CD1c-positive myeloid dendritic cell (primary cell): ENCODE measurements at regions not wholly inside any gene's neighbourhood (a gene's known extent, or its start where the extent isn't known, plus 50 kb on each side); places are given as distances from the start of the nearest gene placed in this dataset.

ENCODE experiments used
- DNase-seq: peaks from one replicate; pipeline ENCODE4 v3.0.0-alpha.2; 2016; ENCODE audit errors: extremely low spot score

DNA sequence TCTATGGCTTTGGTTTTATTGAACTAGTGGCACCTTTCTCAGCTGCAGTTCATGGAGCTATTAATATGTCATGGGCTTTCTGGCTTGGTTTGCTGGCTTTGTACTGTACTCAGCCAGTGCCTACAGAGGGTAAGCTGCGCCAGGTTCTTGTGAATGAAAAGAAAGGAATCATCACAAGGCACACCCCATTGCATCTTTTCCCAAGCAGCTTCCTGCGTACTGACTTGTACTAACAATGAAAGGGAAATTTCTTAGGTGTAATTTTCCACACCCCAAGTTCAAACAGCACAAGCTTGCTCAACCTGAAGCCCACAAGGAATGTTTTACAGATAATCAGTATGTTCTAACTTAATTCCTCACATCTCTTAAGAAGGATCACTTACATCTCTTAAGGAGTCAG is 78.0 kb upstream of the TNFSF18 start:
- no peak for DNase-seq

DNA sequence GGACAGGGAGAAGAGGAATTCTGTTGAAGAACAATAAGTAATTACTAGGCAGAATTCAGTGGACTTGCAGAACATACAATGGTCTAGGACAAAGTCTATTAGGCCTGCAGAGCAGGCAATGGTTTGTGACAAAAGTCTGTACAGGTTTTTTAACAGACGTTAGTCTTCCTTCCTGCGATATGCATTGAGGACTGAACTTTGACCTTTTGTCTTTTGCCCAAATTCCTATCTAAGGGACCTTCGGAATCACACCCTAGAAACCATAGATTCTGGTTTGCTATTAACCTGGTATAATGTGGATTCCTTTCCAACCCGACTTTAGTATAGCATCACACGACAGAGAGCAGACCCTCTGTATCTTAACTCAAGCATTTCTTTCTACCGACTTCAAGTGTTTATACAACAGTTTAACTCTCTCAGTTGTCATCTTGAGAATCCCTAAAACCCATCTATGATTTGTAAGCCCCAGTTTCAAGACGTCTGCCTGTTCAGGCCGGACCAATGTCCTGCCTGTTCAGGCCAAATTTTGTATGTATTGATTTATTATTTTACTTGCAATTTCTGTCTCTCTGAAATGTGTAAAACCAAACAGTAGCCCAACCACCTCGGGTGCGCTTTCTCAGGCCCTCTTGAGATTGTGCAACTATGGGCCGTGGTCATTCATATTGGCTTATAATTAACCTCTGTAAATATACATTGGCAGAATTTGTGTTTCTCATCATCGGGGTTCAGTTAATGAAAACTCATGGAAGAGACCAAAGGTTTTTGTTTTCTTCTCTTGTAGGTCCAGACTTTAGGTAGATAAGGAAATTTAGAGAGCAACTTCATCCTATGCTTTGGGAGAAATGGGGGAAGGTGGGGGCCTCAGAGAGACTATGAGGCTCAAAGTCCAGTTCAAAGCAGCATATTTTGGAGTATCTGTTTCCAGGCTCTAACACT is 76.9 kb upstream of the TNFSF18 start:
- DNase-seq: no peak

DNA sequence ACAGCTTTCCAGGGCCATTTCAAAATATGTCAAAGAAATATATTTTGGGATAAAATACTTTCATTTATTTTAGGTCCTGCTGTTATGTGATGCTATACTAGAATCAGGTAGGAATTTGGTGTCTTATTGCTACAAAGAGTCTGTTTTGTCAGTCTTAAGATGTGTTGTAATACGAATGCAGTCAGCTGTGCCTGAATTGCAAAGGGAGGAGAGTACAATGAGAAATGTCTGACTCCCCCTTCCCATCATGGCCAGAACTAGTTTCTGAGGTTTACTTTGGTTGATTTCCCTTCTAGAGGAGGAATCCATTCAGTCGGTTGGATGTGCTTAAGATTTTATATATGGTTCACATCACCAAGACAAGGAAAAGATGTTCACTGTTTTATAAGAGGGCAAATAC is 75.7 kb upstream of the TNFSF18 start:
- DNase-seq: no peak

DNA sequence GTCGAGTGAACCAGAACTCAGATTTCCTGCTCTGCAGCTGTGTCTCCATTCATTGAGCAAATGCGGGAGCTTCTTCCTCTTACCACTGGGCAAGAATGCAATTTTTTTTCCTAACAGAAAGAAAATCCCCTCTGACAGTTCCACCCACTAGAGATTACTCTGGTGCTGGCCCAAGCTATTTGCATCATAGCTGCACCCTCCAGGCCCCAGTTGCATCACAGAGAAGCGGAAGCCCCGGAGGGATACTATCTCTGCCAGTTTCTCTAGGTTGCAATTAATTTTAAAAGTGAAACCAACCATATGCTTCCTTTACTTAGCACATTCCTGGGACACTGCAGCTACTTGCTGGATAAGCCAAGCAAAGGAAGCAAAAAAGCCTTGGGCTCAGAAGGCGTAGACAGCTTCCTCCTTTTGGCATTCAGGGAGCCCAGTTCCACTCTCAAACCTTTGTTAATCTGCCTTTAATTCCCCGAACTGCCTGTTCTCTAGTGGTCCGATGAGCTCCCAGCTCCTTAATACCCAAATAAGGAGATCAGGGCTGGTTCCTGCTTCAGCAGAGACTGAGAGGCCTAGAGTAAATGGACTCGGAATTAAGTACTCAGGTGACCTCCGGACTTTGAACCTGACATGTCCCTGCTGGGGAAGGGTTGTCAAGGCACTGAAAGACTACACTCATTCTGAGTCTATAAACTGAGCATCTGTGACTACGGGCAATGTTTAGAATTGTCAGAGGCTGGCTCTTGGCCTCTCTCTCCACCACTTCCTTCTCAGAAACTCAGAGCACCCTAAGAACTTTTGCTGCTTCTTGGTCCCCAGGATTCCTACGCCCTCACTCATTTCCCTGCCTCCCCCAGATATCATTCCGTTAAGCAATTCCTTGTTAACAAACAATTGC is 72.5 kb upstream of the TNFSF18 start:
- peak; percentile 93 for DNase-seq

DNA sequence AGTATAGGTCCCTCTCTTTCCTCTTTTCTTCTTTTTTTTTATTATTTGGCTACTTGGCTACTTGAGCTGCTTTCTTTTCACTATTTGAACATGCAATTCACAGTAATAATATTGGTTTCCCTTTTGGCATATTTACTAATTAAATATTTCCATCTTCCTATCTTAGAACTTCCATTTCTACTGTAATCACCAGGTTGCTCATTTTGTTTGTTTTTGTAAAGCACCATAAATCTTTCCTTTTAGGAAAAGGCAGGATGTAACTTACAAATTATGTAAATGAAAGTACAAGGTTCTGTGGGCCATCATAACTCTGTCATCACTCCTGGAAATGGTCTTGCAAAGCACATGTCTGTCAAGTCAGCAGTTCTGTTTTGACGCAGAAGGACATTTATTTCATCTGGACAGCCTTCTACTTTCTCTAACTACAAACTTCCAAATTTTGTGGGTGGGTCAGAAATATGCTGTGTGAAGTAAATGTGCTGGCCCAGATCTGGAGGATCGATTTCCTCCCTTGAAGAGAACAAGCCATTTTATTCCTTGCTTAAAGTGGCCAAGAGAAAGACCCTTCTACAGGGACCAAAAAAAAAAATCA is 71.7 kb upstream of the TNFSF18 start:
- peak; percentile 28 for DNase-seq

DNA sequence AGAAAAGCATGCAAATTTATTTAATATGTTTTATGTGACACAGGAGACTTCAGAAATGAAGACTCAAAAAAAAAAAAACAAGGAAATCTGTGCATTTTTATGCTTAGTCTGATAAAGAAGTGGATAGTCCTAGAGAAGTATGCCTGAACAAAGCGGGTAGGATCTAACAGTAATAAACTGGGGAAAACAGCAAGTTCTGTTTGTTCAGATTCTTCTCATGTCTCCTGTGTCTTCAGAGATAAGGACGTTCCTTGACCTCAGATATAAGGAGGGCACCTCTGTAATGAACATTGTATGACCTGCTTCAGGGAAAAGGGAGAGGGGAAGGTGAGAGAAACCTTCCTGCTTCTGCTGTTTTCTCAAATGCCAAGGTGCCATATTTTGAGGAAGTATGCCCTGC is 67.7 kb upstream of the TNFSF18 start:
- DNase-seq: no peak

DNA sequence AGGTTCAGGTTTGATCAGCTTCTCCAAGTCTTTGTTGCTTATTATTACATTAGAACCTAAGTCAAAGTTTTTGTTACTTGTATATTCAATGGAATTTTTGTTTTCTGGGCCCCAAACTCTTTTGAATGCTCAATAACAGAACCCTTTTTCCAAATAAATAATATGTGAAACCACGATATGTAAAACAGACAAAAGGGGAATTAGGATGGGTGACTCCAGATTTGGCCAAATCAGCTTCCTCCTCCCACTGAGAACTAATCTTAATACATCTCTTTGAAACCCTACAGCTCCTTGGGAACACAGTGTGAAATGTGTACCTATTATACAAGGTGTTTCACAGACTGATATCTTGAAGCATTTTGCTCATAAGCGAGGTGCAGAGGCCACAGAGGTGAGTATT is 67.0 kb upstream of the TNFSF18 start:
- DNase-seq: peak; percentile 73

DNA sequence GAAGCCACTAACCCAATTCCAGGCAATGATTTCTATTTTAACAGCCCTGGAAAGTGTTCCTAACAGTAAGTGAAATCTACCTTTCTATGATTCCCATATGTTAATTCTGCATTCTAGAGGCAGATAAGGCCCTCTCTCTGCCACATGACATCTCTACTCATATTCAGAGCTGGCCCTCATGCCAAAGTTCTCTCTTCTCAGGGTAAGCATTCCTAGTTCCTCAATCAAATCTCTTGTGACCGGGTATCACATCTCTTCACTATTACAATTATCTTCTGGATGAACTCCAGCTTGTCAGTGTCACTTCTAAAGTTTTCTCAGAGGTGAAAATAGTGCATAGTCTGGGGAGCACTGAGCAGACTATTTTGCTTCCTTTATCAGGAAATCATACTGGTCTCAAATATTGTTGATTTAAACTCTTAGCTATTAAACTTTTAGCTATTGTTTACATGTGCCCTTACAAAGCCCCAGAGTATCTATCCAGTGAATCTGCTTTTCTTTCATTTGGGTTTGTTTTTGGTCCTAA is 66.4 kb upstream of the TNFSF18 start:
- DNase-seq: peak; percentile 83

DNA sequence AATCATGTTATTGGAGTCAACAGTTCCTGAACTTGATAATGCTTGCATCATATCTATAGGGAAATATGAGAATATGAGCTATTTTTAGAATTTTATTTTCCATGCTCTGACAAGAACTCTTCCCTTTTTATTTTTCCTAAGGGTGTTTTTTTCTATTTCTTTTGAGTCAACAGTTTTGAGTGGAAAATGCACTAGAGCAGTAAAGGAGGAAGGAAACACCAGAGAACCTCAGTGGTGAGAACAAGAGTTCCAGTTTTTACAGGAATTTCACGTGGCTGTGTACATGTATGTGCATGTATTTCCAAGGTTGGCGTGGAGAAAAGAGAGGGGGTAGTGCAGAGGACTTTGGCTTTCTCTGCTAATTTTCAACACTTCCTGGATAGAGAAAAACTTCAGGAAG is 63.6 kb upstream of the TNFSF18 start:
- DNase-seq: peak; percentile 46

DNA sequence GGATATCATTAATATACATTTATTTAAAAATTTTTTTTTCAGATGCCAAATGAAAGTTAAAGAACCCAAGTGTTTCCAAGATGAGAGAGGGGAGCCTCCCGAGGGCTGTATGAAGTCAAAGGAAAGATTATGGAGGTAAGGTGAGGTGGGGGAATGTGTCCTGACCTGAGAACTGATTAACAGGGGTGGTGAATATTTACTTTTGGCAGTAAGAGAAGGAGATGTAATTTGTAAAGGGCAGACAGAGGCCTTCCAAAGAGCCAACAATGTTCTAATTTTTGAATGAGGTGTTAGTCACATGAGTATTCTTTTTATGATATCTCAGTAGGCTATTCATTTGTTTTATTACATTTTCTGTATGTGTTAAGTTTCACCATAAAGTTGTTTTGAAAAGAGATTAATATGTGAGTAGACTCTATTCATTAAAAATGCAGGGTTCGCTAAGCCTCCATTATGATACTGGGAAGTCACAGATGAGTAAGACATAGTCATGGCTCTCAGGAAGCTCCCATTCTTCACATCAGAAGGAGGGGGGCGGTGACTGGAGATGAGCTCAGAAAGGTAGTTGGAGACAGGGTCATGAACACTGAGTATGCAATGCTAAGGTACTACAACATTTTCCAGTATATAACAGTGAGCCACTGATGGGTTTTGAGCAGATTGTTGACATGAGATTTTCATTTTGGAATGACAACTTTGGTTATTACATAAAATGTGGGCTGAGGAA is 62.4 kb upstream of the TNFSF18 start:
- peak; percentile 36 for DNase-seq

DNA sequence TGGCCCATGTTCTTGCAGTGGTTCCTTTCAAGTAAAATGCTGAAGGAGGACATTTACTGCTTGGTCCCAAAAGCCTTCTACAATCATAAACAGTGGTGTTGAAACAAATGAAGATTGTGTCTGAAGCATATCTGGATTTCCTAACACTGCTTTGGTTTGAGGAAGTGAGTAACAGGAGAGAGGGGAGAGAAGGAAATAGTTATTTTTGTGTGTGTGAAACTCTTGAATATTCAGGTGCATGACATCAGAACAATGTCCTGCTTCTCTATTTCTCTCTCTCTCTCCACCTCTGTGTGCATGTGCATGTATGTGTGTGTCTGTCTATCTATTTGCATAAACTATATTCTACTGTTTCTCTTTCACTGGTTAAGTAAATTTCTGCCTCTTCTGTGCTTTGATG is 61.4 kb upstream of the TNFSF18 start:
- peak; percentile 79 for DNase-seq

DNA sequence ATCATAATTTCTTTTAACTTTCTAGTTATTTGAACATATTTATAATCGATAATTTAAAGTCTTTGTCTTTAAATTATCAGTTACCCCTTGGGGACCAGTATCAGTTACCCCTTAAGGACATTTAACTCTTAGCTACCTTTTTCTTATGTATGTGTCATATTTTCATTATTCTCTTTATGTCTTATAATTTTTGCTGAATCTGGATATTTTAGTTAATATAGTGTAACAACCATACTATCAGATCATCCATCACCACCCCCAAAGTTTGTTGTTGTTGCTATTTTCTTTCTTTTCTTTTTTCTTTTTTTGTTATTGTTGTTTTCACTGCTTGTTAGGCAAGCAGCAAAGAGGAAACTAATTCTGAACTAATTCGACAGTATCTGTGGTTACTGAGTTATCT is 57.0 kb upstream of the TNFSF18 start:
- no peak for DNase-seq

DNA sequence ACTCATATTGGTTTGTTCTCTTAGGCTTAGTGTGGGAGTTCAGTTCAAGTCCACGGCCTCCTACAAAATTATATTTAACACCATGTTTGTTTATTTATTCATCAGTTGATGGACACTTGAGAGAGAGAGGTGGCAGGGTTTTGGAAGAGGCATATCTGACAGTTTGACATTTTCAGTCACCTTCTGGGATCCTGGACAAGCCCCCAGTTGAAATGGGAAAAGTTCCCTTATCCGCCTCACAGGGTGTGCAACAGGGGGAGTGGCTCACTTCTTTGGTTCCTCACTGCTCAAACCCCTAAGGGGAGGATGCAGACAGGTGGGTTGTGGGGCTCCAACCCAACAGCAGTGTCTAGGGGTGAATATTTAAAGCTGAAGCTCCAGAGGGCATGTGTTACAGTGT is 52.3 kb upstream of the TNFSF18 start:
- no peak for DNase-seq

DNA sequence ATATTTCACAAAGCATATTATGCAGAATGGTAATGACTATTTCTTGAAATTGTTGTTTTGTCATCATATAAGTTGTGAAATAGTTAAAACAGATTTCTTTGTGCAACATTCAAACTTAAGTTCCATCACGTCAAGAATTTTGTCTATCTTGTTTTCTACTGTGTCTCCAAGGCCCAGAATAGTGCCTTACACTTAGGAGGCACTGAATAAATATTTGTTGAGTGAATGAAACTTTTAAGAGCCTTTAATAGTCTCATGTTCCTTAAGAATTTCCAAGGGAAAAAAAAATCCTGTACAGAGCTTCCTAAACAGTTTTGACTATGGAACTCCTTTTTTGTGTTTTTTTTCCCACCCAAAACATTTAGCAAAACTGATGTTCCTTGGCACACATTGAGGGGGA is 50.8 kb upstream of the TNFSF18 start:
- no peak for DNase-seq

DNA sequence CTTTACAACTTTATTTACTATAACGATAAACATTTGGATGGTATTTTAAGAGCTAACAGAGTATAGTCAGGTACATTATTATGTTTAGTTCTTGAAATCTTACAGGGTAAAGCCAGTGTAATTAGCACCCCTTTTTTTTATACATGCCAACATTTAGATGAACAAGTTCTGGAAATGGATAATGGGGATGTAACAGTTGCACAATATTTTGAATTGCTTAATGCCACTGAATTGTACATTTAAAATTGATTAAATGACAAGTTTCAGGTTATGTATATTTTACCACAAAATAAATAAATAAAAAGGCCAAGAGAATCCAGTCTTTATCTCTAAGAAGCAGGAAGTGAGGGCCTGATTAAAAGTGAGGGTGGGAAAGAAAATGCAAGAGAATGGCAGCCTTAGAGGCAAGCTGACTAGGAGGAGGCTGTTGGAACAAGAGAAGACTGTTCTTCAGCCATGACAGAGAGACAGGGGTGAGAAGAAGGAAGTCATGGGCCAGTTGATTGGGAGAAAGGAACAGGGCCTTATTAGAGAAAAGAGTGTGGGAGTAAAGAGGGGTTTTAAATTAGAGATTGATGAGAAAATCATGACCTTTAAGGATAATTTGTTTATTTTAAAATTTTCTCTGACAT is 49.9 kb upstream of the TNFSF18 start:
- DNase-seq: no peak
